ENCODE measurements at regions not wholly inside any gene's neighbourhood (a gene's known extent, or its start where the extent isn't known, plus 50 kb on each side); places are given as distances from the start of the nearest gene placed in this dataset.

- DNase-seq (ENCODE audit: low spot score) (no peak), ATAC-seq (no peak)
- H3K9me3 Mint-ChIP-seq = peaks cover 95% of the 10 kb centered on the region
- H3K36me3 Mint-ChIP-seq (ENCODE audit: low read depth) = peaks cover 41% of the 10 kb centered on the region
- Histone ChIP-seq H3K36me3 (ENCODE audit: insufficient read depth) (no peaks in the 10 kb centered on the region), H3F3A (replicated peaks; ENCODE audit: low read depth) (no peaks in the 10 kb centered on the region), H2AFZ (no peak overlapping the region), H3K27me3 (ENCODE audit: insufficient read depth) (no peaks in the 10 kb centered on the region), H3K4me1 (ENCODE audit: insufficient read depth) (no peaks in the 10 kb centered on the region), H4K20me1 (replicated peaks; ENCODE audit: insufficient read depth) (no peaks in the 10 kb centered on the region), H3K4me3 (no peak overlapping the region), H3K9me2 (ENCODE audit: insufficient read depth) (no peaks in the 10 kb centered on the region), H3K4me2 (no peak overlapping the region), H3K27ac (ENCODE audit: low read depth) (no peak overlapping the region), H3K79me2 (replicated peaks; ENCODE audit: insufficient read depth) (no peaks in the 10 kb centered on the region)
- H3K27me3 Mint-ChIP-seq (ENCODE audit: insufficient read depth, low read depth, poor library complexity) = peaks cover 11% of the 10 kb centered on the region
- H3K4me1 Mint-ChIP-seq = no peaks in the 10 kb centered on the region
- no peak overlapping the region for H3K27ac Mint-ChIP-seq
- TF ChIP-seq EZH2 (IDR thresholded peaks at IDR 0.05; ENCODE audit: low read depth, unreplicated experiment) = no peak
- no peak for TF ChIP-seq CTCF (conservative IDR thresholded peaks at IDR 0.05; ENCODE audit: low read depth in 2 of 2)
- TF ChIP-seq NANOG (IDR thresholded peaks at IDR 0.05; ENCODE audit: borderline replicate concordance) = no peak
- TF ChIP-seq CREB1 (CRISPR knock-in tag; IDR thresholded peaks at IDR 0.05; ENCODE audit: low read depth) = no peak
- no peak for TF ChIP-seq EZH2phosphoT487 (IDR thresholded peaks at IDR 0.05; ENCODE audit: unreplicated experiment)
- no peak for TF ChIP-seq REST (IDR thresholded peaks at IDR 0.05; ENCODE audit: unreplicated experiment)
- TF ChIP-seq ZNF331 (CRISPR knock-in tag; IDR thresholded peaks at IDR 0.05; ENCODE audit: low read depth) = no peak
- H3K4me3 Mint-ChIP-seq = no peak overlapping the region
Measured at GRCh38 chr12:126807312-126807865, 1459.6 kb upstream of the TMEM132C start.

GRCh38 chr12:126811391-126811790 lies 1455.6 kb upstream of the TMEM132C start:
- DNase-seq (ENCODE audit: low spot score) (no peak), ATAC-seq (no peak)
- H3K4me1 ChIP-seq (ENCODE audit: insufficient read depth) = no peaks in the 10 kb centered on the region
- no peak overlapping the region for H2AFZ ChIP-seq
- Mint-ChIP-seq H3K27me3 (ENCODE audit: insufficient read depth, low read depth, poor library complexity) (peaks cover 9% of the 10 kb centered on the region), H3K4me1 (no peaks in the 10 kb centered on the region), H3K4me3 (no peak overlapping the region), H3K36me3 (ENCODE audit: low read depth) (peaks cover 42% of the 10 kb centered on the region), H3K9me3 (peaks cover 89% of the 10 kb centered on the region), H3K27ac (no peak overlapping the region)
- no peaks in the 10 kb centered on the region for H3K27me3 ChIP-seq (ENCODE audit: insufficient read depth)
- H4K20me1 ChIP-seq (replicated peaks; ENCODE audit: insufficient read depth) = no peaks in the 10 kb centered on the region
- no peak overlapping the region for H3K4me3 ChIP-seq
- H3K4me2 ChIP-seq = no peak overlapping the region
- H3F3A ChIP-seq (replicated peaks; ENCODE audit: low read depth) = no peaks in the 10 kb centered on the region
- no peaks in the 10 kb centered on the region for H3K9me2 ChIP-seq (ENCODE audit: insufficient read depth)
- no peaks in the 10 kb centered on the region for H3K79me2 ChIP-seq (replicated peaks; ENCODE audit: insufficient read depth)
- H3K27ac ChIP-seq (ENCODE audit: low read depth) = no peak overlapping the region
- H3K36me3 ChIP-seq (ENCODE audit: insufficient read depth) = no peaks in the 10 kb centered on the region
- TF ChIP-seq ZNF114 (CRISPR knock-in tag; IDR thresholded peaks at IDR 0.05) (no peak), STAT1 (IDR thresholded peaks at IDR 0.05; ENCODE audit: unreplicated experiment) (no peak), ZNF331 (CRISPR knock-in tag; IDR thresholded peaks at IDR 0.05; ENCODE audit: low read depth) (no peak), ETS1 (IDR thresholded peaks at IDR 0.05) (no peak), POLR2AphosphoS5 (IDR thresholded peaks at IDR 0.05; ENCODE audit: low read depth) (no peak), EZH2phosphoT487 (IDR thresholded peaks at IDR 0.05; ENCODE audit: unreplicated experiment) (no peak), EZH2 (IDR thresholded peaks at IDR 0.05; ENCODE audit: low read depth, unreplicated experiment) (no peak)
